Lower leg skin (tissue), 3 donors: ENCODE measurements at regions not wholly inside any gene's neighbourhood (a gene's known extent, or its start where the extent isn't known, plus 50 kb on each side); places are given as distances from the start of the nearest gene placed in this dataset.

Experiments
- POLR2A ChIP-seq, 2 donors: fragments of 450-650 bp; IDR thresholded peaks; one replicate each; pipeline ENCODE4 v1.6.1; 2016 to 2017; ENCODE audit warnings: antibody characterized with exemption in 2 of 2, mild to moderate bottlenecking in 1 of 2, moderate library complexity in 1 of 2
- TF ChIP-seq, protein P1 (sequence below), 3 donors: fragments of 450-650 bp; IDR thresholded peaks; one replicate each; pipeline ENCODE4 v1.5.1; 2016; ENCODE audit warnings: antibody characterized with exemption in 3 of 3, mild to moderate bottlenecking in 3 of 3, moderate library complexity in 2 of 3

DNA sequence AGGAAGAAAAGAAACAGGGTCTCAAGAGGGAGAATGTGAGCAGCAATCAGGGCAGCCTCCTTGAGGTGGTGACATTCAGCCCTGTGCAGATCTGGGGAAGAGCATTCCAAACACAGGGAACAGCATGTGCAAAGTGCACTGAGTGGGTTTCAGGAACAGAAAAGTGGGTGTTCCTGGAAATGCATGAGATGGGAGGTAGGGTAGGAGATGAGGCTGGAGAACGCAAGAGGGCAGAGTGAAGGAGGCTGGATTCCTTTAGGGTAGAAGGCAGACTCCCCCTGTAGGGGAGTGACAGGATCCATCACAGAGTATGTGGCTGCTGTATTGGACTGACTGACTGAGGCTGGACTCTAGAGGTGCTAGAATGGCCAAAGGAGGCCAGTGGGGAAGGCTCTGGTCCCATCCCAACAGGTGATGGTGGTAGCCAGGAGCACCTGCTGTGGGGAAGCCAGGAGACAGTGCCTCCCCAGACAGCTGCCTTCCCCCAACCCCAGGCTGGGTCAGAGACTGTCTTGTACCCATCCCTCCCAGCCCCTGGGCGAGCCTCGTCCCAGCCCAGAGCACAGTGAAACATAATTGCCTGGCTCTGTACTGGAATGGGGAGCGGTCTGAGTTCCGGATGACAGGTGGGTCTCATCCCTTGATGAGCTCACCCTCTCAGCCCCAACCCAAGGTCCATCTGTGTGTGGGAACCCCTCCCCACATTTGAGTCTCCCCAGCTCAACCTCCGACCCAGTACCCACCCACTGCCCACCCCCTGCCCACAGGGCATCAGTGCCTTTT is 419.4 kb downstream of the MN1 start:
- TF ChIP-seq POLR2A (IDR thresholded peaks at IDR 0.05): no peak
- TF ChIP-seq, protein P1, sequence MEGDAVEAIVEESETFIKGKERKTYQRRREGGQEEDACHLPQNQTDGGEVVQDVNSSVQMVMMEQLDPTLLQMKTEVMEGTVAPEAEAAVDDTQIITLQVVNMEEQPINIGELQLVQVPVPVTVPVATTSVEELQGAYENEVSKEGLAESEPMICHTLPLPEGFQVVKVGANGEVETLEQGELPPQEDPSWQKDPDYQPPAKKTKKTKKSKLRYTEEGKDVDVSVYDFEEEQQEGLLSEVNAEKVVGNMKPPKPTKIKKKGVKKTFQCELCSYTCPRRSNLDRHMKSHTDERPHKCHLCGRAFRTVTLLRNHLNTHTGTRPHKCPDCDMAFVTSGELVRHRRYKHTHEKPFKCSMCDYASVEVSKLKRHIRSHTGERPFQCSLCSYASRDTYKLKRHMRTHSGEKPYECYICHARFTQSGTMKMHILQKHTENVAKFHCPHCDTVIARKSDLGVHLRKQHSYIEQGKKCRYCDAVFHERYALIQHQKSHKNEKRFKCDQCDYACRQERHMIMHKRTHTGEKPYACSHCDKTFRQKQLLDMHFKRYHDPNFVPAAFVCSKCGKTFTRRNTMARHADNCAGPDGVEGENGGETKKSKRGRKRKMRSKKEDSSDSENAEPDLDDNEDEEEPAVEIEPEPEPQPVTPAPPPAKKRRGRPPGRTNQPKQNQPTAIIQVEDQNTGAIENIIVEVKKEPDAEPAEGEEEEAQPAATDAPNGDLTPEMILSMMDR (IDR thresholded peaks at IDR 0.05): no peak
